ENCODE measurements at regions not wholly inside any gene's neighbourhood (a gene's known extent, or its start where the extent isn't known, plus 50 kb on each side); places are given as distances from the start of the nearest gene placed in this dataset.

DNA sequence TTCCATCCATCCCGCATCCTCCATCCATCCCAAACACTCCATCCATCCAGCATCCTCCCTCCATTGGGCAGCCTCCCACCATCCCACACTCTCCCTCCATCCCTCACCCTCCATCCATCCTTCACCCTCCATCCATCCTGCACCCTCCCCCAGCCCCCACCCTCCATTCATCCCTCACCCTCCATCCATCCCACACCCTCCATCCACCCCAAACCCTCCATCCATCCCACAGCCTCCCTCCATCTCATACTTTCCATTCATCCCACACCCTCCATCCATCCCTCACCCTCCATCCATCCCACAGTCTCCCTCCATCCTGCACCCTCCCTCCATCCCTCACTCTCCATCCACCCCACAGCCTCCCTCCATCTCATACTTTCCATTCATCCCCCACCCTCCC, 60.4 kb downstream of the FOXI2 start:
- CTCF ChIA-PET (ENCODE audit: partially characterized antibody): interaction anchor here (1.3 to 1.4 kb wide), 2 partner anchors 15 to 82 kb away, joined by 3 to 8 read pairs; no protein-coding TSS in a partner anchor
- no peak overlapping the region for H3K14ac ChIP-seq (ENCODE audit: insufficient read length)
- no peak overlapping the region for H3K4me2 ChIP-seq (ENCODE audit: insufficient read depth in 1 of 2, low read depth in 2 of 2, low read length in 2 of 2)
- no peaks in the 10 kb centered on the region; a peak in 2 of 4 replicates for H3K9me3 ChIP-seq (ENCODE audit: insufficient read depth in 2 of 2, low read depth in 1 of 2, low read length in 1 of 2)
- no peak overlapping the region for H4K91ac ChIP-seq (replicated peaks; ENCODE audit: insufficient read length, low read length)
- no peaks in the 10 kb centered on the region for H3K79me1 ChIP-seq (ENCODE audit: low read depth, low read length)
- H4K20me1 ChIP-seq (replicated peaks in 1 of 2; ENCODE audit: control insufficient read depth in 1 of 2, insufficient read depth in 2 of 2, low read length in 2 of 2): no peaks in the 10 kb centered on the region
- H3K27me3 ChIP-seq (replicated peaks in 1 of 4; ENCODE audit: control insufficient read depth in 3 of 4, extremely low read depth in 1 of 4, insufficient read depth in 3 of 4, low read length in 3 of 4): no peaks in the 10 kb centered on the region
- H3K4ac ChIP-seq (replicated peaks; ENCODE audit: insufficient read length, low read depth, low read length): no peak overlapping the region
- TF ChIP-seq CHD2 (IDR thresholded peaks at IDR 0.05; ENCODE audit: low read length) (no peak), SIRT6 (IDR thresholded peaks at IDR 0.05; ENCODE audit: low read length) (no peak), KDM1A (IDR thresholded peaks at IDR 0.05; ENCODE audit: borderline replicate concordance, low read length) (no peak), HDAC2 (IDR thresholded peaks at IDR 0.05; ENCODE audit: borderline replicate concordance in 1 of 2, low read depth in 2 of 2, low read length in 2 of 2) (no peak), MAFK (IDR thresholded peaks at IDR 0.05; ENCODE audit: low read depth, low read length) (no peak), GABPA (IDR thresholded peaks at IDR 0.05; ENCODE audit: borderline replicate concordance, insufficient read depth, low read length) (no peak), KDM5A (IDR thresholded peaks at IDR 0.05; ENCODE audit: low read length) (no peak)
- peaks cover 4% of the 10 kb centered on the region; the same call in 1 of the 2 replicates for H3K23me2 ChIP-seq (ENCODE audit: low read depth, low read length)
- no peak overlapping the region for H4K8ac ChIP-seq (ENCODE audit: extremely low read depth, insufficient read depth, low read length)
- H2BK5ac ChIP-seq (ENCODE audit: low read depth, low read length): no peak overlapping the region
- no peak overlapping the region for H3K4me3 ChIP-seq (ENCODE audit: extremely low read depth in 1 of 4, insufficient read depth in 2 of 4, low read depth in 3 of 4, low read length in 4 of 4)
- no peak overlapping the region for H2AFZ ChIP-seq (ENCODE audit: low read length)
- POLR2A ChIA-PET (ENCODE audit: partially characterized antibody): no interaction called here
- no peak overlapping the region for H3K23ac ChIP-seq (ENCODE audit: insufficient read length)
- H3K27ac ChIP-seq (ENCODE audit: low read depth, low read length): no peak overlapping the region
- H2AK5ac ChIP-seq (ENCODE audit: low read depth, low read length): no peak overlapping the region
- H2BK120ac ChIP-seq (replicated peaks; ENCODE audit: low read depth, low read length): no peak overlapping the region
- peak in 1 of 2 experiments; percentile 9 for DNase-seq (ENCODE audit: low read depth in 1 of 2, low spot score in 2 of 2)
- no peaks in the 10 kb centered on the region for H3K36me3 ChIP-seq (ENCODE audit: control insufficient read depth in 2 of 4, insufficient read depth in 4 of 4, low read length in 3 of 4)
- no peak overlapping the region for H3K18ac ChIP-seq (ENCODE audit: extremely low read depth, low read length)
- no CpG with 5 or more reads among the region's 1 CpG for WGBS, 2 experiments (ENCODE audit: extremely low coverage in 1 of 2, insufficient coverage in 1 of 2, insufficient read length in 1 of 2, insufficient replicate concordance in 2 of 2, low coverage in 1 of 2, low lambda C conversion rate in 2 of 2, missing lambda C conversion rate in 1 of 2)
- no peak overlapping the region for H2BK15ac ChIP-seq (ENCODE audit: low read length)
- peak overlapping the region; percentile 72; the same call in 1 of the 2 replicates for H2BK12ac ChIP-seq (ENCODE audit: low read depth, low read length)
- H3K79me2 ChIP-seq (ENCODE audit: control insufficient read depth in 1 of 2, insufficient read depth in 2 of 2, low read length in 2 of 2): no peaks in the 10 kb centered on the region
- H2BK20ac ChIP-seq (ENCODE audit: low read length): no peak overlapping the region
- no peaks in the 10 kb centered on the region for H3K4me1 ChIP-seq (replicated peaks in 1 of 4; ENCODE audit: control insufficient read depth in 3 of 4, insufficient read depth in 4 of 4, low read length in 3 of 4)
- H3K9ac ChIP-seq (replicated peaks in 1 of 4; ENCODE audit: extremely low read depth in 1 of 4, low read depth in 3 of 4, low read length in 3 of 4): no peak overlapping the region
- no peak overlapping the region for H4K5ac ChIP-seq (ENCODE audit: insufficient read length, low read depth, low read length)
- peak; percentile 89 for FAIRE-seq
- H3K56ac ChIP-seq (replicated peaks; ENCODE audit: insufficient read length, low read depth, low read length): no peak overlapping the region
